ENCODE measurements at regions not wholly inside any gene's neighbourhood (a gene's known extent, or its start where the extent isn't known, plus 50 kb on each side); places are given as distances from the start of the nearest gene placed in this dataset.
"Not testable (repeated sequence)": the region's sequence is repeated elsewhere in the genome, so short reads cannot be mapped to it uniquely, and the experiment has no call there.

- no peak for DNase-seq
Measured at GRCh38 chr3:146382386-146382785, 87.0 kb downstream of the PLSCR2 start.

GRCh38 chr3:146380046-146380445 is 89.3 kb downstream of the PLSCR2 start:
- DNase-seq = no peak

- no peak for DNase-seq
Measured at GRCh38 chr3:146375219-146375618, 94.1 kb downstream of the PLSCR2 start.

- no peak for DNase-seq
Measured at GRCh38 chr3:146374146-146374545, 95.2 kb downstream of the PLSCR2 start.

- no peak for DNase-seq
Measured at GRCh38 chr3:146371902-146372301, 97.5 kb downstream of the PLSCR2 start.

GRCh38 chr3:146368882-146369523 is 100.4 kb downstream of the PLSCR2 start:
- no peak for DNase-seq

GRCh38 chr3:146359841-146360240 is 108.9 kb upstream of the PLSCR4 start:
- no peak for DNase-seq

GRCh38 chr3:146354421-146354820 is 103.5 kb upstream of the PLSCR4 start:
- DNase-seq = not testable (repeated sequence)

GRCh38 chr3:146350852-146351251 is 99.9 kb upstream of the PLSCR4 start:
- no peak for DNase-seq

- DNase-seq = no peak
Measured at GRCh38 chr3:146345900-146346299, 95.0 kb upstream of the PLSCR4 start.

- no peak for DNase-seq
Measured at GRCh38 chr3:146343551-146343950, 92.6 kb upstream of the PLSCR4 start.

GRCh38 chr3:146342989-146343388 is 92.1 kb upstream of the PLSCR4 start:
- no peak for DNase-seq

GRCh38 chr3:146339349-146339748 is 88.4 kb upstream of the PLSCR4 start:
- no peak for DNase-seq

- no peak for DNase-seq
Measured at GRCh38 chr3:146337991-146338390, 87.1 kb upstream of the PLSCR4 start.

- no peak for DNase-seq
Measured at GRCh38 chr3:146335386-146335785, 84.5 kb upstream of the PLSCR4 start.

- DNase-seq = no peak
Measured at GRCh38 chr3:146334151-146334550, 83.2 kb upstream of the PLSCR4 start.

GRCh38 chr3:146331967-146332366 is 81.1 kb upstream of the PLSCR4 start:
- DNase-seq = no peak

- peak; percentile 3 for DNase-seq
Measured at GRCh38 chr3:146326875-146327543, 76.1 kb upstream of the PLSCR4 start.

- no peak for DNase-seq
Measured at GRCh38 chr3:146325170-146325569, 74.3 kb upstream of the PLSCR4 start.

GRCh38 chr3:146322216-146322817 is 71.4 kb upstream of the PLSCR4 start:
- DNase-seq = no peak

- no peak for DNase-seq
Measured at GRCh38 chr3:146314871-146315270, 64.0 kb upstream of the PLSCR4 start.

- DNase-seq = no peak
Measured at GRCh38 chr3:146313746-146314111, 62.8 kb upstream of the PLSCR4 start.

- DNase-seq = no peak
Measured at GRCh38 chr3:146313031-146313745, 62.3 kb upstream of the PLSCR4 start.

- DNase-seq = no peak
Measured at GRCh38 chr3:146308682-146309081, 57.8 kb upstream of the PLSCR4 start.

All from NCI-H1694 (cell line).